HEK293 (cell line): ENCODE measurements at regions not wholly inside any gene's neighbourhood (a gene's known extent, or its start where the extent isn't known, plus 50 kb on each side); places are given as distances from the start of the nearest gene placed in this dataset.

Source experiments
- CTCF ChIA-PET: fragments of 350-600 bp; formaldehyde crosslinking; extraction: SDS; loops from one replicate; lab custom pipeline; 2021; ENCODE audit warnings: antibody characterized with exemption; lab: Yijun Ruan, JAX
- POLR2A ChIA-PET: fragments of 300-600 bp; formaldehyde crosslinking; extraction: SDS; loops from one replicate; lab custom pipeline; 2020; ENCODE audit warnings: antibody characterized with exemption, inconsistent platforms; lab: Yijun Ruan, JAX
- H3K27ac ChIP-seq: fragments of 200-500 bp; sonication (Bioruptor generic); 2 replicates; pipeline ENCODE4 v1.5.1; 2014; ENCODE audit warnings: low read depth, low read length, control low read depth, inconsistent platforms; ENCODE audit errors: extremely low read depth
- H3K36me3 ChIP-seq, 2 experiments: fragments of 200-500 bp in 1 of 2; sonication (Bioruptor generic) in 1 of 2; 1 replicate in 1 of 2; 2 replicates in 1 of 2; pipeline ENCODE4 v1.5.1; 2014 to 2017; ENCODE audit warnings: inconsistent platforms in 2 of 2, low read length in 2 of 2; ENCODE audit not compliant: control insufficient read depth in 2 of 2, insufficient read depth in 1 of 2
- H3K4me1 ChIP-seq: fragments of 200-500 bp; sonication (Bioruptor generic); 2 replicates; pipeline ENCODE4 v1.5.1; 2014; ENCODE audit warnings: mild to moderate bottlenecking, low read length, inconsistent platforms; ENCODE audit not compliant: control insufficient read depth, insufficient read depth
- H3K4me3 ChIP-seq: 2 replicates; pipeline ENCODE4 v1.5.1; 2011; ENCODE audit warnings: low read depth, mild to moderate bottlenecking, control low read depth, low read length, moderate library complexity
- H3K9me3 ChIP-seq: fragments of 200-500 bp; sonication (Bioruptor generic); 2 replicates; pipeline ENCODE4 v1.5.1; 2014; ENCODE audit warnings: low read depth, low read length, inconsistent platforms; ENCODE audit not compliant: control insufficient read depth, insufficient read depth
- ATF2 ChIP-seq: fragments of 450-650 bp; formaldehyde crosslinking; IDR thresholded peaks from 2 replicates; pipeline ENCODE4 v1.5.1; 2016; ENCODE audit warnings: missing biosample characterization, missing genetic modification characterization, low read depth
- KLF9 ChIP-seq: fragments of 450-650 bp; formaldehyde crosslinking; IDR thresholded peaks from 2 replicates; pipeline ENCODE4 v1.5.1; 2016; ENCODE audit warnings: missing biosample characterization, missing genetic modification characterization, low read depth
- OVOL3 ChIP-seq: fragments of 450-650 bp; formaldehyde crosslinking; IDR thresholded peaks from 2 replicates; pipeline ENCODE4 v1.5.1; 2016; ENCODE audit warnings: missing biosample characterization, missing genetic modification characterization
- PRDM1 ChIP-seq: fragments of 450-650 bp; formaldehyde crosslinking; IDR thresholded peaks from 2 replicates; pipeline ENCODE4; 2016; ENCODE audit warnings: missing biosample characterization, missing genetic modification characterization
- PRDM4 ChIP-seq: fragments of 450-650 bp; formaldehyde crosslinking; IDR thresholded peaks from 2 replicates; pipeline ENCODE4 v1.5.1; 2017; ENCODE audit warnings: missing biosample characterization, missing genetic modification characterization
- SP7 ChIP-seq: fragments of 450-650 bp; formaldehyde crosslinking; IDR thresholded peaks from 2 replicates; pipeline ENCODE4 v1.5.1; 2016; ENCODE audit warnings: missing biosample characterization, missing genetic modification characterization
- ZBTB1 ChIP-seq: fragments of 450-650 bp; formaldehyde crosslinking; IDR thresholded peaks from 2 replicates; pipeline ENCODE4 v1.5.1; 2016; ENCODE audit warnings: missing biosample characterization, missing genetic modification characterization
- ZBTB8A ChIP-seq: fragments of 450-650 bp; formaldehyde crosslinking; IDR thresholded peaks from 2 replicates; pipeline ENCODE4 v1.5.1; 2016; ENCODE audit warnings: missing biosample characterization, missing genetic modification characterization
- ZFP37 ChIP-seq: fragments of 450-650 bp; formaldehyde crosslinking; IDR thresholded peaks from 2 replicates; pipeline ENCODE4 v1.5.1; 2016; ENCODE audit warnings: missing biosample characterization, missing genetic modification characterization
- ZNF148 ChIP-seq: fragments of 450-650 bp; formaldehyde crosslinking; IDR thresholded peaks from 2 replicates; pipeline ENCODE4 v1.5.0; 2017; ENCODE audit warnings: missing biosample characterization, missing genetic modification characterization, borderline replicate concordance
- ZNF19 ChIP-seq: fragments of 450-650 bp; formaldehyde crosslinking; IDR thresholded peaks from 2 replicates; pipeline ENCODE4; 2016; ENCODE audit warnings: missing biosample characterization, missing genetic modification characterization, low read depth
- ZNF211 ChIP-seq: fragments of 450-650 bp; formaldehyde crosslinking; IDR thresholded peaks from 2 replicates; pipeline ENCODE4 v1.5.1; 2016; ENCODE audit warnings: low read depth, missing biosample characterization, missing genetic modification characterization
- ZNF350 ChIP-seq: fragments of 450-650 bp; formaldehyde crosslinking; IDR thresholded peaks from 2 replicates; pipeline ENCODE4 v1.5.0; 2017; ENCODE audit warnings: missing biosample characterization, mild to moderate bottlenecking, missing genetic modification characterization
- ZNF391 ChIP-seq: fragments of 450-650 bp; formaldehyde crosslinking; IDR thresholded peaks from 2 replicates; pipeline ENCODE4 v1.5.1; 2016; ENCODE audit warnings: low read depth, missing biosample characterization, missing genetic modification characterization, borderline replicate concordance
- ZNF521 ChIP-seq: fragments of 450-650 bp; formaldehyde crosslinking; IDR thresholded peaks from 2 replicates; pipeline ENCODE4 v1.5.1; 2017; ENCODE audit warnings: missing biosample characterization, mild to moderate bottlenecking, missing genetic modification characterization
- ZNF530 ChIP-seq: fragments of 450-650 bp; formaldehyde crosslinking; IDR thresholded peaks from 2 replicates; pipeline ENCODE4 v1.5.1; 2016; ENCODE audit warnings: low read depth, missing biosample characterization, missing genetic modification characterization
- ZNF549 ChIP-seq: fragments of 450-650 bp; IDR thresholded peaks from 2 replicates; pipeline ENCODE4 v1.5.1; 2018; ENCODE audit warnings: missing biosample characterization, missing genetic modification characterization, mild to moderate bottlenecking, inconsistent platforms, moderate library complexity
- ZNF660 ChIP-seq: fragments of 450-650 bp; IDR thresholded peaks from 2 replicates; pipeline ENCODE4 v1.5.1; 2018; ENCODE audit warnings: missing biosample characterization, mild to moderate bottlenecking, missing genetic modification characterization
- ZNF791 ChIP-seq: fragments of 450-650 bp; formaldehyde crosslinking; IDR thresholded peaks from 2 replicates; pipeline ENCODE4 v1.5.1; 2016; ENCODE audit warnings: missing biosample characterization, missing genetic modification characterization
- ZSCAN16 ChIP-seq: fragments of 450-650 bp; formaldehyde crosslinking; IDR thresholded peaks from 2 replicates; pipeline ENCODE4 v1.5.1; 2016; ENCODE audit warnings: missing biosample characterization, missing genetic modification characterization

- Histone ChIP-seq H3K4me3 (no peak overlapping the region), H3K4me1 (no peaks in the 10 kb centered on the region), H3K9me3 (no peaks in the 10 kb centered on the region), H3K36me3 (no peaks in the 10 kb centered on the region), H3K27ac (no peak overlapping the region)
- TF ChIP-seq ZNF791 (no peak), ZSCAN16 (tag by site-specific recombination) (no peak), PRDM4 (tag by site-specific recombination) (no peak), ZBTB1 (tag by site-specific recombination) (no peak), OVOL3 (no peak), ZNF530 (tag by site-specific recombination) (no peak), ZNF148 (tag by site-specific recombination) (no peak), ZNF211 (tag by site-specific recombination) (no peak), ATF2 (tag by site-specific recombination) (no peak), PRDM1 (tag by site-specific recombination) (no peak), ZNF350 (tag by site-specific recombination) (no peak), SP7 (no peak), ZNF19 (tag by site-specific recombination) (no peak), KLF9 (no peak), ZNF391 (tag by site-specific recombination) (no peak), ZNF660 (tag by site-specific recombination) (no peak)
- POLR2A ChIA-PET = no interaction called here
- CTCF ChIA-PET = no interaction called here
These were observed 391.0 kb downstream of the GPAT3 start for GRCh38 chr4:83926950-83927349.

GRCh38 chr4:83923341-83923740 lies 387.4 kb downstream of the GPAT3 start:
- TF ChIP-seq ZNF791 (no peak), ZBTB8A (tag by site-specific recombination) (no peak), ZNF549 (tag by site-specific recombination) (no peak), ZFP37 (tag by site-specific recombination) (no peak), PRDM4 (tag by site-specific recombination) (no peak), ZNF521 (tag by site-specific recombination) (no peak)
- TF ChIP-seq, all 188 proteins: peak for 0
- CTCF ChIA-PET = no interaction called here
- Histone ChIP-seq H3K27ac (no peak overlapping the region), H3K4me3 (no peak overlapping the region), H3K9me3 (no peaks in the 10 kb centered on the region), H3K36me3 (no peaks in the 10 kb centered on the region), H3K4me1 (no peaks in the 10 kb centered on the region)
- POLR2A ChIA-PET = no interaction called here
